LNCaP clone FGC (cell line): ENCODE measurements at regions not wholly inside any gene's neighbourhood (a gene's known extent, or its start where the extent isn't known, plus 50 kb on each side); places are given as distances from the start of the nearest gene placed in this dataset.
"Not testable (repeated sequence)": the region's sequence is repeated elsewhere in the genome, so short reads cannot be mapped to it uniquely, and the experiment has no call there.

Experiments used
- DNase-seq: peaks from one replicate; pipeline ENCODE4 v3.0.0-alpha.2; 2011; ENCODE audit warnings: low read depth
- H3K4me3 ChIP-seq: 2 replicates; pipeline ENCODE4 v1.5.1; 2011; ENCODE audit warnings: mild to moderate bottlenecking, low read depth, low read length, control low read depth
- CTCF ChIP-seq: IDR thresholded peaks from 2 replicates; pipeline ENCODE4 v1.5.1; 2012; ENCODE audit warnings: mild to moderate bottlenecking; ENCODE audit not compliant: control insufficient read depth, insufficient read depth; ENCODE audit errors: extremely low read depth

- H3K4me3 ChIP-seq, result no peak overlapping the region
- TF ChIP-seq CTCF, result no peak
- DNase-seq, result no peak
Measured at GRCh38 chr17:74126179-74126900, 77.1 kb upstream of the RPL38 start.

- no peak for TF ChIP-seq CTCF
- H3K4me3 ChIP-seq, result no peak overlapping the region
Measured at GRCh38 chr17:74126959-74127358, 76.5 kb upstream of the RPL38 start.

DNA sequence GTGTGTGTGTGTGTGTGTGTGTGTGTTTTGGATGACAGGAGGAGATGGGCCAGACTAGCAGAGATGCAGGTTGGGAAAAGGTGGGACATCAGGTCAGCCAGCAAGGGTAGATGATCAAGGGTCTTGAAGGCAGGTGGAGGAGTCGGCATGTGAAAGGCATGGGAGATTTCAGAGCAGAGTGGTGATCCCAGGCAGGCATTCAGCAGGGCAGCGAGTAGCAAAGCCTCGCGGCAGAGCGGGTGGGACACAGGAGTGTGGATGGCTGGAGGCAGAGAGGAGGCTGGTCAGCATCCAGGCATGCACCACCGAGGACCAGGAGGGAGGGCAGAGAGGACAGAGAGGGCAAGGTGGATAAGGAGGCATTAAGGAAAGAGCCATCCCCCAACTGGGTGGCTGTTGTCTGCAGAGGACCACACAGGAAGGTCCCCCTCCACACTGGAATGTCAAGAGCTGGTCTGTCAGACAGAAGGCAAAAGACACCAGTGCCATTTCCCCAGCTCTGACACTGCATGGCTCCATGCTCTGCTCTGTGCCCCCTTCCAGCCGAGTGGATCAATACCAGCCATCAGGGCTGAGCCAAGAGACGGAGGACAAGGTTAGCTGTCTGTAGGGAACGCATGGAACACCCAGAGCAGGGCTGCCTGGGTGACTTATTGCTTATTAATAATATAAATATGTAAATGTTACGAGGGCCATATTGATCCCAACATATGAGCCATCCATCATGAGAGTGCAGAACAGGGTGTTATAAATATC is 74.8 kb upstream of the RPL38 start:
- TF ChIP-seq CTCF, result no peak
- DNase-seq, result no peak
- no peak overlapping the region for H3K4me3 ChIP-seq

More at GRCh38 chr17:74126959-74127358, 76.5 kb upstream of the RPL38 start:
- DNase-seq, result no peak

DNA sequence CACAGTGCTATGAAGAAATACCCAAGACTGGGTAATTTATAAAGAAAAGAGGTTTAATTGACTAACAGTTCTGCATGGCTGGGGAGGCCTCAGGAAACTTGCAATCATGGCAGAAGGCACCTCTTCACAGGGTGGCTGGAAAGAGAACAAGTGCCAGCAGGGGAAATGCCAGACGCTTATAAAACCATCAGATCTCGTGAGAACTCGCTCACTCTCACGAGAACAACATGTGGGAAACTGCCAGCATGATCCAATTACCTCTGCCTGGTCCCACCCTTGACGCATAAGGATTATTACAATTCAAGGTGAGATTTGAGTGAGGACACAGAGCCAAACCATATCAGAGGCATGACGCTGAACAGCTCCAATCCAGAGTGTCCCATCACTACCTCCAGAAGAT is 73.7 kb upstream of the RPL38 start:
- DNase-seq, result not testable (repeated sequence)

GRCh38 chr17:74130276-74130675 is 73.2 kb upstream of the RPL38 start:
- no peak for TF ChIP-seq CTCF
- no peak overlapping the region for H3K4me3 ChIP-seq
- DNase-seq, result no peak

More for the DNA sequence above, 73.7 kb upstream of the RPL38 start:
- not testable (repeated sequence) for H3K4me3 ChIP-seq

DNA sequence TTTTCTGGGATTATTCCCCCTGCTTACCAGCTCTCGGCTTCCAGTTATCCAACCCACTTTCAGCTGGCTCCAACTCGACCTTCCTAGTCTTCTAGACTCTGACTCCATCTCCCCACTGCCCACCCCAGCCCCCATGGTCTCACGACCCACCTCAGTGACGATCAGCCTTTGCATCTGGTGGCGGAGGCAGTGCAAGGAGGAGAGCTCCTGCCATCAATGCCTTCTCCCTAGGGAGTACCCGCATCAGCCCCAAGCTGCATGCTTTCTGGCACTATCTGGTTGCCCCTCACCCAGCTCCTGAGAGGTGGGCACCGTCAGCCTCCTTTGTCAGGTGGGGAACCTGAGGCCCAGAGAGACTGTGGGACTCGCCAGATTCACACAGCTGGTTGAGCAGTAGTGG is 72.6 kb upstream of the RPL38 start:
- no peak for DNase-seq
- H3K4me3 ChIP-seq, result no peak overlapping the region

More for the DNA sequence above, 72.6 kb upstream of the RPL38 start:
- no peak for TF ChIP-seq CTCF
